ENCODE measurements at regions not wholly inside any gene's neighbourhood (a gene's known extent, or its start where the extent isn't known, plus 50 kb on each side); places are given as distances from the start of the nearest gene placed in this dataset.

- Mint-ChIP-seq H3K4me1 (ENCODE audit: low read depth) (no peaks in the 10 kb centered on the region), H3K36me3 (ENCODE audit: low read depth) (no peaks in the 10 kb centered on the region), H3K9me3 (no peaks in the 10 kb centered on the region), H3K4me3 (no peak overlapping the region), H3K27ac (no peak overlapping the region), H3K27me3 (no peaks in the 10 kb centered on the region)
- no peak overlapping the region for H3K27ac ChIP-seq (ENCODE audit: low read depth in 1 of 2, low read length in 2 of 2)
- ATAC-seq (ENCODE audit: poor library complexity) (no peak), DNase-seq (no peak)
- CTCF ChIA-PET: no interaction called here
- POLR2A ChIA-PET: no interaction called here
- no peak overlapping the region for H3K4me3 ChIP-seq (ENCODE audit: low read length)
- intact Hi-C loops (cut with DNase I, micrococcal nuclease): no loop called here
- no peaks in the 10 kb centered on the region for H3K36me3 ChIP-seq (ENCODE audit: insufficient read depth, low read length)
- H3K9me3 ChIP-seq (ENCODE audit: control insufficient read depth in 1 of 2, insufficient read depth in 1 of 2, low read length in 2 of 2): no peaks in the 10 kb centered on the region
- TF ChIP-seq, protein P1, sequence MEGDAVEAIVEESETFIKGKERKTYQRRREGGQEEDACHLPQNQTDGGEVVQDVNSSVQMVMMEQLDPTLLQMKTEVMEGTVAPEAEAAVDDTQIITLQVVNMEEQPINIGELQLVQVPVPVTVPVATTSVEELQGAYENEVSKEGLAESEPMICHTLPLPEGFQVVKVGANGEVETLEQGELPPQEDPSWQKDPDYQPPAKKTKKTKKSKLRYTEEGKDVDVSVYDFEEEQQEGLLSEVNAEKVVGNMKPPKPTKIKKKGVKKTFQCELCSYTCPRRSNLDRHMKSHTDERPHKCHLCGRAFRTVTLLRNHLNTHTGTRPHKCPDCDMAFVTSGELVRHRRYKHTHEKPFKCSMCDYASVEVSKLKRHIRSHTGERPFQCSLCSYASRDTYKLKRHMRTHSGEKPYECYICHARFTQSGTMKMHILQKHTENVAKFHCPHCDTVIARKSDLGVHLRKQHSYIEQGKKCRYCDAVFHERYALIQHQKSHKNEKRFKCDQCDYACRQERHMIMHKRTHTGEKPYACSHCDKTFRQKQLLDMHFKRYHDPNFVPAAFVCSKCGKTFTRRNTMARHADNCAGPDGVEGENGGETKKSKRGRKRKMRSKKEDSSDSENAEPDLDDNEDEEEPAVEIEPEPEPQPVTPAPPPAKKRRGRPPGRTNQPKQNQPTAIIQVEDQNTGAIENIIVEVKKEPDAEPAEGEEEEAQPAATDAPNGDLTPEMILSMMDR (IDR thresholded peaks at IDR 0.05): no peak
- no peaks in the 10 kb centered on the region for H3K4me1 ChIP-seq (ENCODE audit: insufficient read depth, low read length)
- no peaks in the 10 kb centered on the region for H3K27me3 ChIP-seq (ENCODE audit: control insufficient read depth in 1 of 2, insufficient read depth in 2 of 2, low read length in 2 of 2)
Observed at GRCh38 chr2:59012234-59012633, 771.1 kb upstream of the FANCL start.

DNA sequence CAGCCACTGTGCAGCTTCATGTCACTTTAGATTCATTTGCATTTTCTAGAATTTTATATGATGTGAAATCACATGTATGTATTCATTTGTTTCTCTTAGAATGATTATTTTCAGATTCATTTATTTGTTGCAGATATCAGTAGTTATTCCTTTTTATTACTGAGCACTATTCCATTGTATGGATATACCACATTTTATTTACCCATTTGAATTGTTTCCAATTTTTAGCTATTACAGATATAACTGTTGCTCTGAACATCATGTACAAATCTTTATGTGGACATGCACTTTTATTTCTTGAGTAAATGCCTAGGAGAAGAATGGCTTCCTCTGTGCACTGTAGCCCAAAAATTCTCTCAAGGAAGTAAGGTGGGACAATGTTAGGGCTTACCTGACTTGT is 767.8 kb upstream of the FANCL start:
- no peaks in the 10 kb centered on the region for H3K27me3 ChIP-seq (ENCODE audit: control insufficient read depth in 1 of 2, insufficient read depth in 2 of 2, low read length in 2 of 2)
- H3K9me3 ChIP-seq (ENCODE audit: control insufficient read depth in 1 of 2, insufficient read depth in 1 of 2, low read length in 2 of 2): no peaks in the 10 kb centered on the region
- no peak overlapping the region for H3K4me3 Mint-ChIP-seq
- TF ChIP-seq, protein P1 (IDR thresholded peaks at IDR 0.05): no peak
- no peaks in the 10 kb centered on the region for H3K36me3 ChIP-seq (ENCODE audit: insufficient read depth, low read length)
- ChIA-PET POLR2A (no interaction called here), CTCF (no interaction called here)
- no peaks in the 10 kb centered on the region for H3K9me3 Mint-ChIP-seq
- H3K27me3 Mint-ChIP-seq: no peaks in the 10 kb centered on the region
- H3K4me3 ChIP-seq (ENCODE audit: low read length): no peak overlapping the region
- no peaks in the 10 kb centered on the region for H3K4me1 Mint-ChIP-seq (ENCODE audit: low read depth)
- intact Hi-C loops (cut with DNase I, micrococcal nuclease): no loop called here
- ATAC-seq (ENCODE audit: poor library complexity) (no peak), DNase-seq (no peak)
- H3K36me3 Mint-ChIP-seq (ENCODE audit: low read depth): no peaks in the 10 kb centered on the region
- H3K27ac ChIP-seq (ENCODE audit: low read depth in 1 of 2, low read length in 2 of 2): no peak overlapping the region
- no peaks in the 10 kb centered on the region for H3K4me1 ChIP-seq (ENCODE audit: insufficient read depth, low read length)
- H3K27ac Mint-ChIP-seq: no peak overlapping the region

- no peak overlapping the region for H3K4me3 Mint-ChIP-seq
- TF ChIP-seq, protein P1 (IDR thresholded peaks at IDR 0.05): no peak
- CTCF ChIA-PET: no interaction called here
- Histone ChIP-seq H3K4me3 (ENCODE audit: low read length) (no peak overlapping the region), H3K9me3 (ENCODE audit: control insufficient read depth in 1 of 2, insufficient read depth in 1 of 2, low read length in 2 of 2) (no peaks in the 10 kb centered on the region), H3K4me1 (ENCODE audit: insufficient read depth, low read length) (no peaks in the 10 kb centered on the region), H3K27ac (ENCODE audit: low read depth in 1 of 2, low read length in 2 of 2) (no peak overlapping the region), H3K36me3 (ENCODE audit: insufficient read depth, low read length) (no peaks in the 10 kb centered on the region), H3K27me3 (ENCODE audit: control insufficient read depth in 1 of 2, insufficient read depth in 2 of 2, low read length in 2 of 2) (no peaks in the 10 kb centered on the region)
- H3K27me3 Mint-ChIP-seq: no peaks in the 10 kb centered on the region
- H3K4me1 Mint-ChIP-seq (ENCODE audit: low read depth): no peaks in the 10 kb centered on the region
- no peak for ATAC-seq (ENCODE audit: poor library complexity)
- POLR2A ChIA-PET: no interaction called here
- H3K27ac Mint-ChIP-seq: no peak overlapping the region
- no peak for DNase-seq
- H3K9me3 Mint-ChIP-seq: no peaks in the 10 kb centered on the region
- no peaks in the 10 kb centered on the region for H3K36me3 Mint-ChIP-seq (ENCODE audit: low read depth)
- intact Hi-C loops (cut with DNase I, micrococcal nuclease): no loop called here
Observed at GRCh38 chr2:59005836-59006615, 764.9 kb upstream of the FANCL start.

Data from CD4-positive, alpha-beta T cell (primary cell).